Vagina (tissue), 2 donors: ENCODE measurements at regions not wholly inside any gene's neighbourhood (a gene's known extent, or its start where the extent isn't known, plus 50 kb on each side); places are given as distances from the start of the nearest gene placed in this dataset.

ENCODE experiments used
- CTCF ChIP-seq, 3 experiments: fragments of 450-650 bp in 2 of 3; fragments of 200-600 bp in 1 of 3; sonication (generic) in 1 of 3; IDR thresholded peaks; one replicate each; pipeline ENCODE4 v1.5.1; 2017 to 2019; ENCODE audit warnings: antibody characterized with exemption in 3 of 3, mild to moderate bottlenecking in 2 of 3, moderate library complexity in 2 of 3
- POLR2A ChIP-seq, 2 donors: fragments of 450-650 bp; IDR thresholded peaks; one replicate each; pipeline ENCODE4 v1.6.1; 2017; ENCODE audit warnings: antibody characterized with exemption in 2 of 2, mild to moderate bottlenecking in 2 of 2, moderate library complexity in 2 of 2
- POLR2AphosphoS5 ChIP-seq, 2 donors: sonication (generic); formaldehyde crosslinking; IDR thresholded peaks; one replicate each; pipeline ENCODE4 v1.9.0; 2017; ENCODE audit warnings: antibody characterized with exemption in 2 of 2, mild to moderate bottlenecking in 2 of 2, low read depth in 1 of 2; ENCODE audit not compliant: insufficient read depth in 1 of 2

GRCh38 chr4:56132835-56133234 is 184.1 kb downstream of the CEP135 start:
- TF ChIP-seq CTCF (IDR thresholded peaks at IDR 0.05), result no peak
- TF ChIP-seq POLR2A (IDR thresholded peaks at IDR 0.05), result no peak
- no peak for TF ChIP-seq POLR2AphosphoS5 (IDR thresholded peaks at IDR 0.05; ENCODE audit: insufficient read depth in 1 of 2, low read depth in 1 of 2)
